Gastrocnemius medialis (tissue), 4 donors: ENCODE measurements at regions not wholly inside any gene's neighbourhood (a gene's known extent, or its start where the extent isn't known, plus 50 kb on each side); places are given as distances from the start of the nearest gene placed in this dataset.

Source experiments
- POLR2A ChIP-seq, 2 donors: fragments of 450-650 bp; IDR thresholded peaks; one replicate each; pipeline ENCODE4 v1.6.1; 2017; ENCODE audit warnings: antibody characterized with exemption in 2 of 2, mild to moderate bottlenecking in 2 of 2, moderate library complexity in 2 of 2
- TF ChIP-seq, protein P1 (sequence below), 5 experiments: fragments of 450-650 bp in 3 of 5; fragments of 200-600 bp in 2 of 5; sonication (generic) in 2 of 5; IDR thresholded peaks in 4 of 5; conservative IDR thresholded peaks in 1 of 5; 1 replicate in 4 of 5; 2 replicates in 1 of 5; pipeline ENCODE4 v1.5.1; 2016 to 2019; ENCODE audit warnings: antibody characterized with exemption in 5 of 5, mild to moderate bottlenecking in 3 of 5, moderate library complexity in 3 of 5

DNA sequence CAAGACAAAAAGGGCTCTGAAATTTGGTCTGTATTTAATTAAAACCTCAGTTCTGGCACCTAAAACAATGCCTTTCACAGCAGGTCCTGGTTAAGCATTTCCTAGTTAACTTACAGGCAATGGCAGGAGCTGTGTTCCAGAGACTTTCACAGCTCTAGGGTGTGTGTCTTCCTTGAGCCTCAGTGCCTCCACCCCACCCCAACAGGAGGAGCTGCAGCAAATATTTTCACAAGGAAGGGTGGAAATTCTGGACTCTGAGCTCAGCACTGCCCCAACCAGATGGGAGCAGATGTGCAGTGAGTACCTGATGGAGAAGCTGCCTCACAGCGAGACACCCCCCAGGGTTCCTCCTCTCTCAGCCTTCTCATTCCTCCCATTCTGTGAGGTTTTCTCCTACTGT, 106.3 kb upstream of the SPATA12 start:
- TF ChIP-seq, protein P1, sequence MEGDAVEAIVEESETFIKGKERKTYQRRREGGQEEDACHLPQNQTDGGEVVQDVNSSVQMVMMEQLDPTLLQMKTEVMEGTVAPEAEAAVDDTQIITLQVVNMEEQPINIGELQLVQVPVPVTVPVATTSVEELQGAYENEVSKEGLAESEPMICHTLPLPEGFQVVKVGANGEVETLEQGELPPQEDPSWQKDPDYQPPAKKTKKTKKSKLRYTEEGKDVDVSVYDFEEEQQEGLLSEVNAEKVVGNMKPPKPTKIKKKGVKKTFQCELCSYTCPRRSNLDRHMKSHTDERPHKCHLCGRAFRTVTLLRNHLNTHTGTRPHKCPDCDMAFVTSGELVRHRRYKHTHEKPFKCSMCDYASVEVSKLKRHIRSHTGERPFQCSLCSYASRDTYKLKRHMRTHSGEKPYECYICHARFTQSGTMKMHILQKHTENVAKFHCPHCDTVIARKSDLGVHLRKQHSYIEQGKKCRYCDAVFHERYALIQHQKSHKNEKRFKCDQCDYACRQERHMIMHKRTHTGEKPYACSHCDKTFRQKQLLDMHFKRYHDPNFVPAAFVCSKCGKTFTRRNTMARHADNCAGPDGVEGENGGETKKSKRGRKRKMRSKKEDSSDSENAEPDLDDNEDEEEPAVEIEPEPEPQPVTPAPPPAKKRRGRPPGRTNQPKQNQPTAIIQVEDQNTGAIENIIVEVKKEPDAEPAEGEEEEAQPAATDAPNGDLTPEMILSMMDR (IDR thresholded peaks at IDR 0.05 in 4 of 5, conservative IDR thresholded peaks at IDR 0.05 in 1 of 5) = no peak
- TF ChIP-seq POLR2A (IDR thresholded peaks at IDR 0.05) = no peak
